Panc1 (cell line): ENCODE measurements at regions not wholly inside any gene's neighbourhood (a gene's known extent, or its start where the extent isn't known, plus 50 kb on each side); places are given as distances from the start of the nearest gene placed in this dataset.

ENCODE experiments used
- ATAC-seq: fragments of 200-7000 bp; cut with Tn5 transposase; 2 replicates; pipeline ENCODE4 v1.9.1; 2020; ENCODE audit warnings: mild to moderate bottlenecking, moderate library complexity
- BruUV-seq: library from RNA; stranded (reverse); fragments of 400-500 nt; replicated peaks from 2 replicates; lab custom pipeline; 2021; lab: Mats Ljungman, UMichigan
- CTCF ChIA-PET: fragments of 300-600 bp; sonication (Branson Sonifier 250); formaldehyde crosslinking; loops from one replicate; lab custom pipeline; 2022; ENCODE audit warnings: antibody characterized with exemption; lab: Charles Lee
- POLR2A ChIA-PET: fragments of 300-600 bp; sonication (Branson Sonifier 250); formaldehyde crosslinking; loops from one replicate; lab custom pipeline; 2022; ENCODE audit warnings: antibody characterized with exemption; lab: Charles Lee
- DNase-seq: peaks from one replicate; pipeline ENCODE4 v3.0.0-alpha.2; 2010; ENCODE audit warnings: low read depth, low spot score
- H3K27ac ChIP-seq: 2 replicates; pipeline ENCODE4 v1.5.1; 2011; ENCODE audit warnings: mild to moderate bottlenecking, low read length, inconsistent platforms
- H3K27me3 ChIP-seq: fragments of 200-500 bp; sonication (Bioruptor generic); 2 replicates; pipeline ENCODE4 v1.6.0; 2014; ENCODE audit warnings: low read length, inconsistent platforms; ENCODE audit not compliant: control insufficient read depth, insufficient read depth
- H3K36me3 ChIP-seq: fragments of 200-500 bp; sonication (Bioruptor generic); 2 replicates; pipeline ENCODE4 v1.5.1; 2014; ENCODE audit warnings: inconsistent platforms, mild to moderate bottlenecking, low read length, moderate library complexity; ENCODE audit not compliant: control insufficient read depth, insufficient read depth
- H3K4me1 ChIP-seq: 2 replicates; pipeline ENCODE4 v1.5.1; 2011; ENCODE audit warnings: inconsistent platforms, mild to moderate bottlenecking, low read length, moderate library complexity; ENCODE audit not compliant: control insufficient read depth, insufficient read depth
- H3K4me3 ChIP-seq, 2 experiments: 2 replicates each; pipeline ENCODE4 v1.5.1; 2011 to 2012; ENCODE audit warnings: low read depth in 2 of 2, low read length in 2 of 2, mild to moderate bottlenecking in 2 of 2, inconsistent platforms in 1 of 2, moderate library complexity in 1 of 2
- H3K9me3 ChIP-seq: fragments of 200-500 bp; sonication (Bioruptor generic); 2 replicates; pipeline ENCODE4 v1.5.1; 2014; ENCODE audit warnings: low read depth, mild to moderate bottlenecking, inconsistent platforms, low read length, moderate library complexity; ENCODE audit not compliant: control insufficient read depth, insufficient read depth
- CTCF ChIP-seq: fragments of 450-650 bp; IDR thresholded peaks from 2 replicates; pipeline ENCODE4 v1.5.1; 2017; ENCODE audit warnings: mild to moderate bottlenecking
- POLR2AphosphoS5 ChIP-seq: IDR thresholded peaks from 2 replicates; pipeline ENCODE4 v1.6.1; 2012; ENCODE audit warnings: mild to moderate bottlenecking, low read depth, low read length, moderate library complexity
- REST ChIP-seq, 2 experiments: IDR thresholded peaks; 2 replicates each; pipeline ENCODE4 v1.6.1; 2011 to 2012; ENCODE audit warnings: low read depth in 2 of 2, control low read depth in 1 of 2, low read length in 1 of 2, mild to moderate bottlenecking in 1 of 2, moderate library complexity in 1 of 2; ENCODE audit not compliant: insufficient read depth in 1 of 2
- SIN3A ChIP-seq: IDR thresholded peaks from 2 replicates; pipeline ENCODE4 v1.6.1; 2012; ENCODE audit warnings: low read depth, mild to moderate bottlenecking, low read length, moderate library complexity, borderline replicate concordance; ENCODE audit not compliant: insufficient read depth
- TCF7L2 ChIP-seq: IDR thresholded peaks from 2 replicates; pipeline ENCODE4 v1.6.1; 2011; ENCODE audit warnings: mild to moderate bottlenecking, low read depth, low read length, inconsistent platforms
- in situ Hi-C: cut with HindIII; loops from 2 replicates; pipeline ENCODE4 v1.10.0; 2016; ENCODE audit warnings: low sequenced_read_pairs, low pct_unique_long_range_greater_than_20kb
- intact Hi-C: fragments of 100-400 bp; cut with micrococcal nuclease; formaldehyde crosslinking; loops from one replicate; pipeline ENCODE4 v1.10.0; 2022; ENCODE audit not compliant: unreplicated experiment

GRCh38 chr2:67833632-67834031, 229.2 kb downstream of the C1D start:
- in situ Hi-C loops, result no loop called here
- no peak for TF ChIP-seq POLR2AphosphoS5
- no peak for TF ChIP-seq SIN3A
- TF ChIP-seq CTCF, result no peak
- TF ChIP-seq TCF7L2, result no peak
- no peak for TF ChIP-seq REST (IDR thresholded peaks at IDR 0.05; ENCODE audit: insufficient read depth in 1 of 2, low read depth in 2 of 2, low read length in 1 of 2)
- no peak overlapping the region for H3K4me3 ChIP-seq
- ChIA-PET POLR2A (no interaction called here), CTCF (no interaction called here)
- intact Hi-C loops, result no loop called here
- no peaks in the 10 kb centered on the region for H3K27me3 ChIP-seq
- ATAC-seq (no peak), DNase-seq (no peak)
- H3K9me3 ChIP-seq, result no peaks in the 10 kb centered on the region
- no TSS peak for BruUV-seq
- H3K27ac ChIP-seq, result no peak overlapping the region
- no peaks in the 10 kb centered on the region for H3K36me3 ChIP-seq
- no peaks in the 10 kb centered on the region for H3K4me1 ChIP-seq

GRCh38 chr2:67834482-67834881, 228.3 kb downstream of the C1D start:
- ChIA-PET CTCF (interaction anchor here (0.7 kb wide), 1 partner anchor 1529 kb away, joined by 12 read pairs; no protein-coding TSS in a partner anchor), POLR2A (no interaction called here)
- H3K27me3 ChIP-seq, result no peaks in the 10 kb centered on the region
- ATAC-seq, result no peak
- no peak overlapping the region for H3K4me3 ChIP-seq
- DNase-seq, result no peak
- H3K4me1 ChIP-seq, result no peaks in the 10 kb centered on the region
- BruUV-seq, result no TSS peak
- TF ChIP-seq CTCF (no peak), SIN3A (no peak), POLR2AphosphoS5 (no peak), TCF7L2 (no peak), REST (IDR thresholded peaks at IDR 0.05; ENCODE audit: insufficient read depth in 1 of 2, low read depth in 2 of 2, low read length in 1 of 2) (no peak)
- no peaks in the 10 kb centered on the region for H3K36me3 ChIP-seq
- intact Hi-C loops (no loop called here), in situ Hi-C loops (no loop called here)
- H3K27ac ChIP-seq, result no peak overlapping the region
- no peaks in the 10 kb centered on the region for H3K9me3 ChIP-seq
